ENCODE measurements at regions not wholly inside any gene's neighbourhood (a gene's known extent, or its start where the extent isn't known, plus 50 kb on each side); places are given as distances from the start of the nearest gene placed in this dataset.

- TF ChIP-seq EZH2phosphoT487 (IDR thresholded peaks at IDR 0.05; ENCODE audit: borderline replicate concordance, low read length): no peak
- TF ChIP-seq, protein P1, sequence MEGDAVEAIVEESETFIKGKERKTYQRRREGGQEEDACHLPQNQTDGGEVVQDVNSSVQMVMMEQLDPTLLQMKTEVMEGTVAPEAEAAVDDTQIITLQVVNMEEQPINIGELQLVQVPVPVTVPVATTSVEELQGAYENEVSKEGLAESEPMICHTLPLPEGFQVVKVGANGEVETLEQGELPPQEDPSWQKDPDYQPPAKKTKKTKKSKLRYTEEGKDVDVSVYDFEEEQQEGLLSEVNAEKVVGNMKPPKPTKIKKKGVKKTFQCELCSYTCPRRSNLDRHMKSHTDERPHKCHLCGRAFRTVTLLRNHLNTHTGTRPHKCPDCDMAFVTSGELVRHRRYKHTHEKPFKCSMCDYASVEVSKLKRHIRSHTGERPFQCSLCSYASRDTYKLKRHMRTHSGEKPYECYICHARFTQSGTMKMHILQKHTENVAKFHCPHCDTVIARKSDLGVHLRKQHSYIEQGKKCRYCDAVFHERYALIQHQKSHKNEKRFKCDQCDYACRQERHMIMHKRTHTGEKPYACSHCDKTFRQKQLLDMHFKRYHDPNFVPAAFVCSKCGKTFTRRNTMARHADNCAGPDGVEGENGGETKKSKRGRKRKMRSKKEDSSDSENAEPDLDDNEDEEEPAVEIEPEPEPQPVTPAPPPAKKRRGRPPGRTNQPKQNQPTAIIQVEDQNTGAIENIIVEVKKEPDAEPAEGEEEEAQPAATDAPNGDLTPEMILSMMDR (IDR thresholded peaks at IDR 0.05; ENCODE audit: low read depth, low read length, poor library complexity, severe bottlenecking): no peak
Observed at GRCh38 chr13:55516610-55517009, 1624.1 kb upstream of the PRR20A start.
